GM12878 (cell line): ENCODE measurements at regions not wholly inside any gene's neighbourhood (a gene's known extent, or its start where the extent isn't known, plus 50 kb on each side); places are given as distances from the start of the nearest gene placed in this dataset.

Experiments
- ATAC-seq: fragments of 200-7000 bp; cut with Tn5 transposase; 3 replicates; pipeline ENCODE4 v1.9.1; 2020; ENCODE audit warnings: mild to moderate bottlenecking, moderate library complexity
- BruUV-seq: library from RNA; stranded (reverse); fragments of 400-500 nt; replicated peaks from 2 replicates; lab custom pipeline; 2021; lab: Mats Ljungman, UMichigan
- CTCF ChIA-PET: fragments of 300-600 bp; sonication (Branson Sonifier 250); formaldehyde crosslinking; extraction: SDS; loops from one replicate; lab custom pipeline; 2021; ENCODE audit warnings: inconsistent platforms; lab: Yijun Ruan, JAX
- POLR2A ChIA-PET: fragments of 350-600 bp; formaldehyde crosslinking; extraction: SDS; loops from one replicate; lab custom pipeline; 2021; ENCODE audit warnings: inconsistent platforms; lab: Charles Lee
- RAD21 ChIA-PET: fragments of 300-600 bp; sonication (Branson Sonifier 250); formaldehyde crosslinking; loops from one replicate; lab custom pipeline; 2023; ENCODE audit warnings: antibody characterized with exemption; ENCODE audit not compliant: unreplicated experiment; lab: Charles Lee
- SMC1A ChIA-PET: fragments of 300-600 bp; sonication (Branson Sonifier 250); formaldehyde crosslinking; loops from one replicate; lab custom pipeline; 2023; ENCODE audit not compliant: unreplicated experiment, uncharacterized antibody; lab: Charles Lee
- DNase-seq: peaks from one replicate; pipeline ENCODE4 v3.0.0-alpha.2; 2011; ENCODE audit warnings: low read depth, low spot score
- FAIRE-seq: peaks from 3 replicates; lab custom pipeline; 2011; peaks lifted over from hg19 to GRCh38; lab: Jason Lieb, UNC
- H2AFZ ChIP-seq: 2 replicates; pipeline ENCODE4 v1.6.0; 2011; ENCODE audit warnings: low read depth, low read length, control low read depth; ENCODE audit not compliant: control insufficient read depth
- H3K27ac ChIP-seq: 2 replicates; pipeline ENCODE4 v1.5.1; 2011; ENCODE audit warnings: control low read depth; ENCODE audit not compliant: control insufficient read depth, insufficient read depth
- H3K27me3 ChIP-seq, 2 experiments: replicated peaks in 1 of 2; 2 replicates each; pipeline versions ENCODE4 v1.6.0 to v1.6.1; 2011; ENCODE audit warnings: low read length in 1 of 2; ENCODE audit not compliant: control insufficient read depth in 2 of 2, insufficient read depth in 2 of 2
- H3K36me3 ChIP-seq, 2 experiments: 2 replicates each; pipeline ENCODE4 v1.5.1; 2011; ENCODE audit warnings: low read length in 1 of 2; ENCODE audit not compliant: control insufficient read depth in 2 of 2, insufficient read depth in 2 of 2
- H3K4me1 ChIP-seq: 2 replicates; pipeline ENCODE4 v1.6.1; 2011; ENCODE audit warnings: mild to moderate bottlenecking, low read length, moderate library complexity, mixed read lengths; ENCODE audit not compliant: control insufficient read depth, insufficient read depth
- H3K4me2 ChIP-seq: 2 replicates; pipeline ENCODE4 v1.6.0; 2011; ENCODE audit warnings: control low read depth; ENCODE audit not compliant: control insufficient read depth, insufficient read depth
- H3K4me3 ChIP-seq: fragments of 200-600 bp; sonication (generic); 2 replicates; pipeline ENCODE4 v1.5.1; 2016
- H3K79me2 ChIP-seq: 2 replicates; pipeline ENCODE4 v1.6.0; 2011; ENCODE audit warnings: low read length; ENCODE audit not compliant: control insufficient read depth, insufficient read depth
- H3K9ac ChIP-seq: 2 replicates; pipeline ENCODE4 v1.8.0; 2011; ENCODE audit warnings: low read length, control low read depth, mixed read lengths; ENCODE audit not compliant: control insufficient read depth, insufficient read depth
- H3K9me3 ChIP-seq: replicated peaks from 3 replicates; pipeline ENCODE4 v1.5.1; 2011; ENCODE audit warnings: mild to moderate bottlenecking, low read length; ENCODE audit not compliant: control insufficient read depth, insufficient read depth
- H4K20me1 ChIP-seq: 2 replicates; pipeline ENCODE4 v1.6.0; 2011; ENCODE audit not compliant: control insufficient read depth, insufficient read depth
- ATF7 ChIP-seq: fragments of 450-650 bp; IDR thresholded peaks from 2 replicates; pipeline ENCODE4 v1.6.1; 2016; ENCODE audit warnings: low read depth, mild to moderate bottlenecking
- EGR1 ChIP-seq, 2 experiments: IDR thresholded peaks; 1 replicate in 1 of 2; 2 replicates in 1 of 2; pipeline ENCODE4 v1.6.1; 2011 to 2012; ENCODE audit warnings: low read depth in 2 of 2, low read length in 2 of 2, borderline replicate concordance in 1 of 2, mild to moderate bottlenecking in 1 of 2, moderate library complexity in 1 of 2
- SRF ChIP-seq, 2 experiments: IDR thresholded peaks; 2 replicates each; pipeline ENCODE4 v1.6.1; 2011; ENCODE audit warnings: low read depth in 2 of 2, low read length in 2 of 2, mild to moderate bottlenecking in 1 of 2, moderate library complexity in 1 of 2
- TBL1XR1 ChIP-seq: IDR thresholded peaks from 2 replicates; pipeline ENCODE4 v1.6.1; 2012; ENCODE audit warnings: low read depth, low read length, improper control_type of control experiment
- WGBS: methylation state at CpG from one replicate; pipeline ENCODE4 v1.1.6; 2016; ENCODE audit warnings: low lambda C conversion rate; ENCODE audit not compliant: insufficient replicate concordance, insufficient coverage; ENCODE audit errors: missing lambda C conversion rate; 5-methylcytosine and 5-hydroxymethylcytosine counted together
- in situ Hi-C: fragments of 300-500 bp; cut with MboI; formaldehyde crosslinking; loops from 9 replicates; pipeline ENCODE4 v1.14.3; 2018; ENCODE audit warnings: mixed read lengths
- intact Hi-C: fragments of 100-400 bp; cut with micrococcal nuclease; formaldehyde crosslinking; loops from one replicate; pipeline ENCODE4 v1.14.2; 2022; ENCODE audit not compliant: unreplicated experiment
- TF ChIP-seq, protein P1 (sequence below): IDR thresholded peaks from 2 replicates; pipeline ENCODE4 v1.6.1; 2011; ENCODE audit warnings: low read depth, low read length, improper control_type of control experiment, borderline replicate concordance
- TF ChIP-seq, protein P2 (sequence below): fragments of 450-650 bp; formaldehyde crosslinking; IDR thresholded peaks from 2 replicates; pipeline ENCODE4 v1.4.0; 2020; ENCODE audit warnings: mild to moderate bottlenecking, moderate library complexity
- TF ChIP-seq, protein P3 (sequence below): IDR thresholded peaks from 2 replicates; pipeline ENCODE4 v1.6.1; 2011; ENCODE audit warnings: borderline replicate concordance, low read depth, mild to moderate bottlenecking, moderate library complexity, low read length; ENCODE audit not compliant: insufficient read depth, poor library complexity, severe bottlenecking
- TF ChIP-seq, protein P4 (sequence below): fragments of 450-650 bp; IDR thresholded peaks from 2 replicates; pipeline ENCODE4 v1.6.1; 2014; ENCODE audit warnings: mild to moderate bottlenecking

DNA sequence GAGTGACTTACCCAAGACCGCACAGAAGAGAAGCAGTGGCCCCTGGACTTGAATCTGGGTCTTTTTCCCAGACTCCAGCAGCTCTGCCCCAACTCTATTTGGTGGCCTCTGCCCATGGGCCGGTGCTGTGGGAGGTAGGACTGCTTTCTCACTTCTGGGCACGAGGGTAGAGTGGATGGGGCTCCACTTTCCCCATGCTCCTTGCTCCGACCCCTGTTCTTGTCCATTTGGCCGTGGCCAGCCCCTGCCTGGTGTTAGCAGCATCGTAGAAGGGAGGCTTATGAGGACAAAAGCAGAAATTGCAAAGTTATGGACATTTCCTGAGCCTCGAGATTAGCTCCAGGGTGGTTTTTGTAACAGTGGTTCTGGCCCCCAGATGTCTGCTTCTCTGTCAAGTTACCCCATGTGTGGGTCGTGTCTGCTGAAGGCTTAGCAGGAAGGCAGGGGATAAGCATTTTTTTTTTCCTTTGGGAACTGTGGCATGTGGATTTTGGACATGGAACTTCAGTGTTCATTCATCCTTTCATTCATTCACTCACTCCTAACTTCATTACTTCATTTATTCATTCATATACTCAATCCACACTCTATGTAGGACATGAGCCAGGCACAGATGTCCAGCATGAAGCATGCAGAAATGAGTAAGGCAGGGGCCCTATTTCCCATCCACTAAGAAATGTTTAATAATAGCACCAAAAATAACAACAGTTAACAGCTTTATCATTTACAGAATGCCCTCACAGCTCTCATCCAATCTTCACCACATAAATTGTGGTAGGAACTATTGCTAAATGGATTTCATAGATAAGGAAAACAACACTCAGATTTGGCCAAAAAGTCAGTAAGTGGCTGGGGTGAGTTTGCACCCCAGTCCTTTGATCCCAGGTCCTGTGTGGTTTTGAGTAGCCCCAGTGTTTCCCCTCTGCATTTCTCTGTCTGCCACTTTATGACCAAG is 180.5 kb downstream of the OPA1 start:
- TF ChIP-seq, protein P1, sequence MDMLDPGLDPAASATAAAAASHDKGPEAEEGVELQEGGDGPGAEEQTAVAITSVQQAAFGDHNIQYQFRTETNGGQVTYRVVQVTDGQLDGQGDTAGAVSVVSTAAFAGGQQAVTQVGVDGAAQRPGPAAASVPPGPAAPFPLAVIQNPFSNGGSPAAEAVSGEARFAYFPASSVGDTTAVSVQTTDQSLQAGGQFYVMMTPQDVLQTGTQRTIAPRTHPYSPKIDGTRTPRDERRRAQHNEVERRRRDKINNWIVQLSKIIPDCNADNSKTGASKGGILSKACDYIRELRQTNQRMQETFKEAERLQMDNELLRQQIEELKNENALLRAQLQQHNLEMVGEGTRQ: no peak
- TF ChIP-seq TBL1XR1 (no peak), ATF7 (no peak), EGR1 (IDR thresholded peaks at IDR 0.05; ENCODE audit: borderline replicate concordance in 1 of 2, low read depth in 2 of 2, low read length in 2 of 2) (no peak), SRF (IDR thresholded peaks at IDR 0.05; ENCODE audit: low read depth in 2 of 2, low read length in 2 of 2) (no peak)
- TF ChIP-seq, protein P2, sequence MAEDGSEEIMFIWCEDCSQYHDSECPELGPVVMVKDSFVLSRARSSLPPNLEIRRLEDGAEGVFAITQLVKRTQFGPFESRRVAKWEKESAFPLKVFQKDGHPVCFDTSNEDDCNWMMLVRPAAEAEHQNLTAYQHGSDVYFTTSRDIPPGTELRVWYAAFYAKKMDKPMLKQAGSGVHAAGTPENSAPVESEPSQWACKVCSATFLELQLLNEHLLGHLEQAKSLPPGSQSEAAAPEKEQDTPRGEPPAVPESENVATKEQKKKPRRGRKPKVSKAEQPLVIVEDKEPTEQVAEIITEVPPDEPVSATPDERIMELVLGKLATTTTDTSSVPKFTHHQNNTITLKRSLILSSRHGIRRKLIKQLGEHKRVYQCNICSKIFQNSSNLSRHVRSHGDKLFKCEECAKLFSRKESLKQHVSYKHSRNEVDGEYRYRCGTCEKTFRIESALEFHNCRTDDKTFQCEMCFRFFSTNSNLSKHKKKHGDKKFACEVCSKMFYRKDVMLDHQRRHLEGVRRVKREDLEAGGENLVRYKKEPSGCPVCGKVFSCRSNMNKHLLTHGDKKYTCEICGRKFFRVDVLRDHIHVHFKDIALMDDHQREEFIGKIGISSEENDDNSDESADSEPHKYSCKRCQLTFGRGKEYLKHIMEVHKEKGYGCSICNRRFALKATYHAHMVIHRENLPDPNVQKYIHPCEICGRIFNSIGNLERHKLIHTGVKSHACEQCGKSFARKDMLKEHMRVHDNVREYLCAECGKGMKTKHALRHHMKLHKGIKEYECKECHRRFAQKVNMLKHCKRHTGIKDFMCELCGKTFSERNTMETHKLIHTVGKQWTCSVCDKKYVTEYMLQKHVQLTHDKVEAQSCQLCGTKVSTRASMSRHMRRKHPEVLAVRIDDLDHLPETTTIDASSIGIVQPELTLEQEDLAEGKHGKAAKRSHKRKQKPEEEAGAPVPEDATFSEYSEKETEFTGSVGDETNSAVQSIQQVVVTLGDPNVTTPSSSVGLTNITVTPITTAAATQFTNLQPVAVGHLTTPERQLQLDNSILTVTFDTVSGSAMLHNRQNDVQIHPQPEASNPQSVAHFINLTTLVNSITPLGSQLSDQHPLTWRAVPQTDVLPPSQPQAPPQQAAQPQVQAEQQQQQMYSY (CRISPR knock-in tag): no peak
- TF ChIP-seq, protein P3, sequence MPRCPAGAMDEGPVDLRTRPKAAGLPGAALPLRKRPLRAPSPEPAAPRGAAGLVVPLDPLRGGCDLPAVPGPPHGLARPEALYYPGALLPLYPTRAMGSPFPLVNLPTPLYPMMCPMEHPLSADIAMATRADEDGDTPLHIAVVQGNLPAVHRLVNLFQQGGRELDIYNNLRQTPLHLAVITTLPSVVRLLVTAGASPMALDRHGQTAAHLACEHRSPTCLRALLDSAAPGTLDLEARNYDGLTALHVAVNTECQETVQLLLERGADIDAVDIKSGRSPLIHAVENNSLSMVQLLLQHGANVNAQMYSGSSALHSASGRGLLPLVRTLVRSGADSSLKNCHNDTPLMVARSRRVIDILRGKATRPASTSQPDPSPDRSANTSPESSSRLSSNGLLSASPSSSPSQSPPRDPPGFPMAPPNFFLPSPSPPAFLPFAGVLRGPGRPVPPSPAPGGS: no peak
- TF ChIP-seq, protein P4, sequence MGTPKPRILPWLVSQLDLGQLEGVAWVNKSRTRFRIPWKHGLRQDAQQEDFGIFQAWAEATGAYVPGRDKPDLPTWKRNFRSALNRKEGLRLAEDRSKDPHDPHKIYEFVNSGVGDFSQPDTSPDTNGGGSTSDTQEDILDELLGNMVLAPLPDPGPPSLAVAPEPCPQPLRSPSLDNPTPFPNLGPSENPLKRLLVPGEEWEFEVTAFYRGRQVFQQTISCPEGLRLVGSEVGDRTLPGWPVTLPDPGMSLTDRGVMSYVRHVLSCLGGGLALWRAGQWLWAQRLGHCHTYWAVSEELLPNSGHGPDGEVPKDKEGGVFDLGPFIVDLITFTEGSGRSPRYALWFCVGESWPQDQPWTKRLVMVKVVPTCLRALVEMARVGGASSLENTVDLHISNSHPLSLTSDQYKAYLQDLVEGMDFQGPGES: no peak
- TF ChIP-seq, all 136 proteins: peak for 0
- RAD21 ChIA-PET: no interaction called here
- intact Hi-C loops: loop anchor here (5.0 kb wide), 1 partner anchor 111 kb away; no protein-coding TSS in a partner anchor
- POLR2A ChIA-PET: no interaction called here
- H3K9me3 ChIP-seq: no peaks in the 10 kb centered on the region
- H3K4me3 ChIP-seq: no peak overlapping the region
- no peak overlapping the region for H3K4me2 ChIP-seq
- SMC1A ChIA-PET: no interaction called here
- H3K4me1 ChIP-seq: no peaks in the 10 kb centered on the region
- CTCF ChIA-PET: interaction anchor here (2.4 kb wide), 1 partner anchor 108 kb away, joined by 10 read pairs; no protein-coding TSS in a partner anchor
- H3K27me3 ChIP-seq: no peaks in the 10 kb centered on the region
- H3K9ac ChIP-seq: no peak overlapping the region
- no peak for FAIRE-seq
- H2AFZ ChIP-seq: no peak overlapping the region
- H3K36me3 ChIP-seq: no peaks in the 10 kb centered on the region
- no peak for DNase-seq
- in situ Hi-C loops: no loop called here
- BruUV-seq: no TSS peak
- H3K79me2 ChIP-seq: no peaks in the 10 kb centered on the region
- H4K20me1 ChIP-seq: no peaks in the 10 kb centered on the region
- WGBS: 12% methylated on average over 8 of the region's 8 CpGs
- H3K27ac ChIP-seq: no peak overlapping the region
- ATAC-seq: no peak
